ENCODE measurements at regions not wholly inside any gene's neighbourhood (a gene's known extent, or its start where the extent isn't known, plus 50 kb on each side); places are given as distances from the start of the nearest gene placed in this dataset.

DNA sequence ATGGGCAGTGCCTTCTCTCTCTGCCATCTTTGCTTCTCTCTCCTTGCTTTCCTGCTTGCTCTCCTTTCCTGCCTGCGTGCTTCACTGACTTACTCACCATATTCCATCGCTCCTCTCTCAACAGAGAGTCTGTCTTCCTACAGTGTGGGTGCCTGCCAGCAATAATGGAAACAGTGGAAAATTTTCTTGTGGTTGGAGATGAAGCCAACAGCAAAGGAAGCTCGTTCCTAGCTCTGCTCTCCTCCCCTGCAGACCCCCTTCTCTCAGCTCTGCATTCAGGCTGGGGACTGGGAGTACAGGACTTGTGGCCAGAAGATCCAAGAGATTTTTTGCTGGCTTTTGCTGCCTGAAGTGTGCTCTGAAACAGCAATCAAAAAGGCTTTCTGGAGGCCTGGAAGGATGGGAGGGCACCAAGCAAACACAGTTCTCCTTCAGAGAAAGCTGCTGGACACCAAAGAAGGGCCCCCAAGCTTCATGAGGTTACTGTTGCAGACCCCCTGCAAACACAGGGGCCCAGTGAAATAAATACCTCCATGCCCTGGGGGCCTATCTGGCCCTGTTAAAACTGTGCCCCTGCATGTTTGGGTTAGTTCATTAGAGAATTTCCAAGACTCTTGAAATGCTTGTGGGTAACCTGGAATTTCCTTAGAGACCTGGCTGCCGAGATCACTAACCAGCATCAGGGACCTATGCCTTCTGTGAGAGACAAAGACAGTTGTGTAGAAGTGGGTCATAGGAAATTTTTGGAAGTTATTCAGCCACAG, 149.9 kb upstream of the RASGRP1 start:
- H4K20me1 ChIP-seq (ENCODE audit: insufficient read depth): no peaks in the 10 kb centered on the region
- TF ChIP-seq EZH2phosphoT487 (IDR thresholded peaks at IDR 0.05; ENCODE audit: insufficient read depth, low read depth) (no peak), EZH2 (IDR thresholded peaks at IDR 0.05; ENCODE audit: insufficient read depth, poor library complexity, severe bottlenecking) (no peak)
- H2AFZ ChIP-seq: 0 out of 2 replicates have a peak overlapping the region, but pooled peaks have one; percentile 27
- peaks cover 33% of the 10 kb centered on the region for H3F3A ChIP-seq (ENCODE audit: insufficient read depth)
- H3K36me3 ChIP-seq (ENCODE audit: low read depth): no peaks in the 10 kb centered on the region
- peak overlapping the region; percentile 70 for H3K9ac ChIP-seq
- H3K79me2 ChIP-seq (ENCODE audit: insufficient read depth): no peaks in the 10 kb centered on the region
- peak; percentile 96 for DNase-seq
- peak overlapping the region; percentile 96 for H3K27ac ChIP-seq
- H3K4me1 ChIP-seq (ENCODE audit: insufficient read depth): peaks cover 30% of the 10 kb centered on the region
- no peaks in the 10 kb centered on the region for H3K27me3 ChIP-seq (replicated peaks; ENCODE audit: insufficient read depth)
- WGBS, 2 experiments (ENCODE audit: low coverage in 1 of 2, low lambda C conversion rate in 2 of 2, missing lambda C conversion rate in 2 of 2): 2% methylated on average over 4 of the region's 4 CpGs
- H3K9me3 ChIP-seq (ENCODE audit: low read depth): no peaks in the 10 kb centered on the region
- H3K4me3 ChIP-seq: no peak overlapping the region
- H3K4me2 ChIP-seq (ENCODE audit: unreplicated experiment): peak overlapping the region; percentile 52
- in situ Hi-C loops (cut with MboI): loop anchor here (10.0 to 25.0 kb wide), 2 partner anchors 270 to 398 kb away; no protein-coding TSS in a partner anchor
- H3K9me2 ChIP-seq (ENCODE audit: insufficient read depth): no peaks in the 10 kb centered on the region

DNA sequence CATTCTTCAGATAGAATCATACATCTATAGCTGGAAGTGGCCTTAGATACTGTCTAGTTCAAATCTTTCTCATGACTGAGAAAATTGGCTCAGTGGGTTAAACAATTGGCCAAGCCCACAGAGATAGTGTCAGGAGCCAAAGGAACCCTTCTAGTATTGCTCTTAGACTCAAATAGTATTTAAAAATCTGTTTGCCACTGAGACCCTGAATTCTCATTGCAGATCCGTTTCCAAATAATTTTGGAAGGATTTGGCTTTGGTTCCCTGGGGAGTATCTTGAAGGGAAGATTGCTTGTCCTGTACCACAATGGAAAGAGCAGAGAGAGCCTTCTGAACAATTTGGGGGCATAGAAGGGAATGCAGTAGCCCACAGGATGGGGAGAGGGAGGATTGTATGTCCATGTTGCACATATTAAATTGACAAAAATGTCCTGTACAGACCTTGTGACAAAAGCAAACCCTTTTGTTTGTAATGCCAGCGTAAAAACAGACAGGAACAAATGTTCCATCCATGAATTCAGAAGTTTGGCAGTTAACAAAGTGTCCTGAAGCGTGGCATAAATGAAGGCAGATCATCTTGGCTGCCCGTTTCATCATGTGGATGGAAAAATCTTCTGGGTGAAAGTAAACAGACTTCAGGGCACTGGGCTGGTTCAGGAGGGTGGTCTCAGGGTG, 156.4 kb upstream of the RASGRP1 start:
- H2AFZ ChIP-seq: peak overlapping the region; percentile 82
- peak overlapping the region; percentile 76 for H3K27ac ChIP-seq
- H3K4me2 ChIP-seq (ENCODE audit: unreplicated experiment): peak overlapping the region; percentile 16
- DNase-seq: peak; percentile 31
- 22 to 23% methylated on average over 4 of the region's 4 CpGs for WGBS, 2 experiments (ENCODE audit: low coverage in 1 of 2, low lambda C conversion rate in 2 of 2, missing lambda C conversion rate in 2 of 2)
- H3K9me3 ChIP-seq (ENCODE audit: low read depth): no peaks in the 10 kb centered on the region
- H3K36me3 ChIP-seq (ENCODE audit: low read depth): no peaks in the 10 kb centered on the region
- H3F3A ChIP-seq (ENCODE audit: insufficient read depth): peaks cover 15% of the 10 kb centered on the region
- in situ Hi-C loops (cut with MboI): loop anchor here (25.0 kb wide), 1 partner anchor 391 kb away; no protein-coding TSS in a partner anchor
- no peak for TF ChIP-seq EZH2phosphoT487 (IDR thresholded peaks at IDR 0.05; ENCODE audit: insufficient read depth, low read depth)
- no peak for TF ChIP-seq EZH2 (IDR thresholded peaks at IDR 0.05; ENCODE audit: insufficient read depth, poor library complexity, severe bottlenecking)
- H3K79me2 ChIP-seq (ENCODE audit: insufficient read depth): no peaks in the 10 kb centered on the region
- H3K4me1 ChIP-seq (ENCODE audit: insufficient read depth): peaks cover 10% of the 10 kb centered on the region
- H3K9me2 ChIP-seq (ENCODE audit: insufficient read depth): no peaks in the 10 kb centered on the region
- no peaks in the 10 kb centered on the region for H4K20me1 ChIP-seq (ENCODE audit: insufficient read depth)
- H3K4me3 ChIP-seq: no peak overlapping the region
- H3K9ac ChIP-seq: peak overlapping the region; percentile 37; the same call in 1 of the 2 replicates
- no peaks in the 10 kb centered on the region for H3K27me3 ChIP-seq (replicated peaks; ENCODE audit: insufficient read depth)

DNA sequence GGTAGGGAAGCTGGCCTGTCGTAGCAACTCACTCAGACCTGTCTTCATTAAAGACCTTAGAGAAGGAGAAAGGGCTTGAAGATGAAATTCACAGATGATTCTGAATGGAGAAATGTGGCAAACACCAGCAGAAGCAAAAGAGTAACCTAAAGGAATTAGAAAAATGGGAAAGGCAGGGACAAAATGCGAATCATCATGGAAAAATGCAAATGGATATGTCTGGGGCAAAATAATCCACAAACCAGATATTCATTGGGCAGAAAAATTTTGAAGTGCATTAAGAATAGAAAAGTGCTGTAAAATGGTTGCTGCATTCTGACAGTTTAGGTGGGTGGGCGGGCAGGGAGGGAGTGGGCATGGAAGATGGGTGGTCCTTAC, 156.9 kb upstream of the RASGRP1 start:
- no peaks in the 10 kb centered on the region for H3K36me3 ChIP-seq (ENCODE audit: low read depth)
- peak overlapping the region; percentile 16 for H3K4me2 ChIP-seq (ENCODE audit: unreplicated experiment)
- H3K4me1 ChIP-seq (ENCODE audit: insufficient read depth): peaks cover 10% of the 10 kb centered on the region
- H3K9ac ChIP-seq: peak overlapping the region; percentile 37; the same call in 1 of the 2 replicates
- H3K27ac ChIP-seq: peak overlapping the region; percentile 76
- no peaks in the 10 kb centered on the region for H3K9me3 ChIP-seq (ENCODE audit: low read depth)
- no peak overlapping the region for H3K4me3 ChIP-seq
- in situ Hi-C loops (cut with MboI): loop anchor here (25.0 kb wide), 1 partner anchor 391 kb away; no protein-coding TSS in a partner anchor
- TF ChIP-seq EZH2 (IDR thresholded peaks at IDR 0.05; ENCODE audit: insufficient read depth, poor library complexity, severe bottlenecking) (no peak), EZH2phosphoT487 (IDR thresholded peaks at IDR 0.05; ENCODE audit: insufficient read depth, low read depth) (no peak)
- DNase-seq: peak; percentile 62
- H3K9me2 ChIP-seq (ENCODE audit: insufficient read depth): no peaks in the 10 kb centered on the region
- no peaks in the 10 kb centered on the region for H3K79me2 ChIP-seq (ENCODE audit: insufficient read depth)
- H3K27me3 ChIP-seq (replicated peaks; ENCODE audit: insufficient read depth): no peaks in the 10 kb centered on the region
- no peaks in the 10 kb centered on the region for H4K20me1 ChIP-seq (ENCODE audit: insufficient read depth)
- WGBS, 2 experiments (ENCODE audit: low coverage in 1 of 2, low lambda C conversion rate in 2 of 2, missing lambda C conversion rate in 2 of 2): 50 to 56% methylated on average over 3 of the region's 3 CpGs
- H3F3A ChIP-seq (ENCODE audit: insufficient read depth): peaks cover 10% of the 10 kb centered on the region
- H2AFZ ChIP-seq: peak overlapping the region; percentile 82

DNA sequence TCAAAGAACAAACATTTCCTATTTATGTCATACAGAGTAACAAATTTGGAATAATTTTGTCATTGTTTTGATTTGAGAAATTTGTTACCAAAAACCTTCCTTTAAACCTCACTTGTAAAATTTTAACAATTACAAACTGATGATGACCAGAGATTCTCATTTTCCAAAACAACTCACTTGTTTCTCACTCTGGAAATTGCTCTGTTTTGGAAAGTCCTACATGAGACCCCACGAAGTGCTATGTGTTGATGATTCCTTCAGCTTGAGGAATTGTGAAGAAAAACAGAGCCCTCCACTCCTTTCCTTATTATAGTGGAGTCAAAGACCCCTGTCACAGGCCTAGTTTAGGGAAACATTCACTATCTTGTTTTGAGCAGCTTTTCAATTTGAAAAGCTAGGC, 157.6 kb upstream of the RASGRP1 start:
- Histone ChIP-seq H3K9ac (no peak overlapping the region), H3K36me3 (ENCODE audit: low read depth) (no peaks in the 10 kb centered on the region), H3K4me1 (ENCODE audit: insufficient read depth) (peaks cover 10% of the 10 kb centered on the region), H3K9me3 (ENCODE audit: low read depth) (no peaks in the 10 kb centered on the region), H4K20me1 (ENCODE audit: insufficient read depth) (no peaks in the 10 kb centered on the region), H3K27me3 (replicated peaks; ENCODE audit: insufficient read depth) (no peaks in the 10 kb centered on the region), H3K4me2 (ENCODE audit: unreplicated experiment) (no peak overlapping the region), H3K4me3 (no peak overlapping the region), H3F3A (ENCODE audit: insufficient read depth) (peaks cover 10% of the 10 kb centered on the region), H2AFZ (no peak overlapping the region; the same call in 1 of the 2 replicates), H3K9me2 (ENCODE audit: insufficient read depth) (no peaks in the 10 kb centered on the region), H3K79me2 (ENCODE audit: insufficient read depth) (no peaks in the 10 kb centered on the region), H3K27ac (no peak overlapping the region)
- 21 to 26% methylated on average over 1 of the region's 1 CpG for WGBS, 2 experiments (ENCODE audit: low coverage in 1 of 2, low lambda C conversion rate in 2 of 2, missing lambda C conversion rate in 2 of 2)
- in situ Hi-C loops (cut with MboI): loop anchor here (25.0 kb wide), 1 partner anchor 390 kb away; no protein-coding TSS in a partner anchor
- DNase-seq: no peak
- TF ChIP-seq EZH2 (IDR thresholded peaks at IDR 0.05; ENCODE audit: insufficient read depth, poor library complexity, severe bottlenecking) (no peak), EZH2phosphoT487 (IDR thresholded peaks at IDR 0.05; ENCODE audit: insufficient read depth, low read depth) (no peak)
